ENCODE measurements at regions not wholly inside any gene's neighbourhood (a gene's known extent, or its start where the extent isn't known, plus 50 kb on each side); places are given as distances from the start of the nearest gene placed in this dataset.

- Histone ChIP-seq H3K27ac (no peak overlapping the region), H3K4me3 (no peak overlapping the region), H3K27me3 (ENCODE audit: low read depth) (no peaks in the 10 kb centered on the region), H3K9me3 (no peaks in the 10 kb centered on the region), H3K4me1 (no peaks in the 10 kb centered on the region), H3K36me3 (no peaks in the 10 kb centered on the region)
- intact Hi-C loops (cut with DNase I): no loop called here
- DNase-seq: no peak
- no peak for ATAC-seq
- TF ChIP-seq CTCF (IDR thresholded peaks at IDR 0.05): no peak
Measured at GRCh38 chr5:5716665-5717064, 294.2 kb downstream of the ICE1 start.

- Histone ChIP-seq H3K27me3 (ENCODE audit: low read depth) (no peaks in the 10 kb centered on the region), H3K4me3 (no peak overlapping the region), H3K4me1 (no peaks in the 10 kb centered on the region), H3K27ac (no peak overlapping the region), H3K36me3 (no peaks in the 10 kb centered on the region), H3K9me3 (no peaks in the 10 kb centered on the region)
- no peak for DNase-seq
- no peak for TF ChIP-seq CTCF (IDR thresholded peaks at IDR 0.05)
- intact Hi-C loops (cut with DNase I): no loop called here
- no peak for ATAC-seq
Measured at GRCh38 chr5:5711592-5711991, 289.1 kb downstream of the ICE1 start.

- Histone ChIP-seq H3K9me3 (no peaks in the 10 kb centered on the region), H3K27me3 (ENCODE audit: low read depth) (no peaks in the 10 kb centered on the region), H3K36me3 (no peaks in the 10 kb centered on the region), H3K4me3 (no peak overlapping the region), H3K4me1 (no peaks in the 10 kb centered on the region), H3K27ac (no peak overlapping the region)
- intact Hi-C loops (cut with DNase I): no loop called here
- ATAC-seq (peak in 1 of 2 donors; percentile 28), DNase-seq (no peak)
- no peak for TF ChIP-seq CTCF (IDR thresholded peaks at IDR 0.05)
Measured at GRCh38 chr5:5711112-5711511, 288.6 kb downstream of the ICE1 start.

GRCh38 chr5:5710471-5710870 lies 288.0 kb downstream of the ICE1 start:
- no peak for TF ChIP-seq CTCF (IDR thresholded peaks at IDR 0.05)
- H3K27me3 ChIP-seq (ENCODE audit: low read depth): no peaks in the 10 kb centered on the region
- ATAC-seq: no peak
- no peak overlapping the region for H3K4me3 ChIP-seq
- no peak for DNase-seq
- no peak overlapping the region for H3K27ac ChIP-seq
- no peaks in the 10 kb centered on the region for H3K4me1 ChIP-seq
- H3K9me3 ChIP-seq: no peaks in the 10 kb centered on the region
- intact Hi-C loops (cut with DNase I): no loop called here
- H3K36me3 ChIP-seq: no peaks in the 10 kb centered on the region

GRCh38 chr5:5708367-5708919 lies 286.0 kb downstream of the ICE1 start:
- H3K4me1 ChIP-seq: no peaks in the 10 kb centered on the region
- ATAC-seq: peak; percentile 85 to 88
- H3K27me3 ChIP-seq (ENCODE audit: low read depth): no peaks in the 10 kb centered on the region
- H3K4me3 ChIP-seq: no peak overlapping the region
- no peaks in the 10 kb centered on the region for H3K9me3 ChIP-seq
- no peak for DNase-seq
- no peaks in the 10 kb centered on the region for H3K36me3 ChIP-seq
- intact Hi-C loops (cut with DNase I): no loop called here
- no peak for TF ChIP-seq CTCF (IDR thresholded peaks at IDR 0.05)
- H3K27ac ChIP-seq: no peak overlapping the region

- H3K36me3 ChIP-seq: no peaks in the 10 kb centered on the region
- no peaks in the 10 kb centered on the region for H3K9me3 ChIP-seq
- intact Hi-C loops (cut with DNase I): no loop called here
- no peaks in the 10 kb centered on the region for H3K27me3 ChIP-seq (ENCODE audit: low read depth)
- ATAC-seq (no peak), DNase-seq (no peak)
- H3K4me1 ChIP-seq: no peaks in the 10 kb centered on the region
- no peak for TF ChIP-seq CTCF (IDR thresholded peaks at IDR 0.05)
- no peak overlapping the region for H3K4me3 ChIP-seq
- no peak overlapping the region for H3K27ac ChIP-seq
Measured at GRCh38 chr5:5705010-5705409, 282.5 kb downstream of the ICE1 start.

Data from lower lobe of right lung (tissue), 2 donors.